ENCODE measurements at regions not wholly inside any gene's neighbourhood (a gene's known extent, or its start where the extent isn't known, plus 50 kb on each side); places are given as distances from the start of the nearest gene placed in this dataset.

DNA sequence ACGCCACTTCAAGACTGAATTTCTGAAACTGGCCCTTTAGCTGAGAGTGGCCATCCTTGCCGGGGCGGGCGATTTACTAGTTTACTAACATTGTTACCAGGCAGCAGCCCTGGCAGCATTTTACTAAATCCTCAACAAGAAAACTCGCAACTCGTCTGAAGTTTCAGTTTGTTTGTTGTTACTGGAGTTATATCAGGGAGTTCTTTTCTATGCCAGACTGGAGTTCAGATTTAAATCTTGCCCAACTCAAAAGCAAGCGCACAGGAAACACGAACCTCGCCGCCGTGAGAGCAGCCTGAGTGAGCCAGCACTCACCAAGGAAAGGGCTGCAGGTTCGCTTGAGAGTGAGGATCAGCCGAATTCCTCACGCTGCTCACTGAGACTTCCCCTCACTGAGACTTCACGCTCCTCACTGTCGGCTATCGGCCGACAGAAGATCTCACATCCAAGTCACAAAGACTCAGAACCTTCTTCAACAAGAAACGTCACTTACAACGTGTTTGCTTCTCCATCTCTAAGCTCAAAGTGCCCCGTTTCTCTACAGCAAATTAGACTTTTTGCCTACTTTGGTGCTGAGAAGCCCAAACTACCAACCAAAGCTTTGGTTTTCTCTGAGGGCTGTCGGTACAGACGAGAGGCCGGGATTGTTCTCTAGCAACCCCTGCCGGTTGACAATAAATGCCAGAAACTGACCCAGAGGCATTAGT, 78.9 kb downstream of the OLIG3 start:
- no peaks in the 10 kb centered on the region for H3K36me3 Mint-ChIP-seq
- no peak for DNase-seq (ENCODE audit: extremely low spot score, unreplicated experiment)
- peaks cover 21% of the 10 kb centered on the region for H3K4me1 Mint-ChIP-seq (ENCODE audit: unreplicated experiment)
- peak overlapping the region; percentile 13 for H3K27ac Mint-ChIP-seq
- peaks cover 37% of the 10 kb centered on the region for H3K27me3 Mint-ChIP-seq
- peak overlapping the region; percentile 86 for H3K4me3 Mint-ChIP-seq
- H3K9me3 Mint-ChIP-seq: no peaks in the 10 kb centered on the region
- TF ChIP-seq, protein P1, sequence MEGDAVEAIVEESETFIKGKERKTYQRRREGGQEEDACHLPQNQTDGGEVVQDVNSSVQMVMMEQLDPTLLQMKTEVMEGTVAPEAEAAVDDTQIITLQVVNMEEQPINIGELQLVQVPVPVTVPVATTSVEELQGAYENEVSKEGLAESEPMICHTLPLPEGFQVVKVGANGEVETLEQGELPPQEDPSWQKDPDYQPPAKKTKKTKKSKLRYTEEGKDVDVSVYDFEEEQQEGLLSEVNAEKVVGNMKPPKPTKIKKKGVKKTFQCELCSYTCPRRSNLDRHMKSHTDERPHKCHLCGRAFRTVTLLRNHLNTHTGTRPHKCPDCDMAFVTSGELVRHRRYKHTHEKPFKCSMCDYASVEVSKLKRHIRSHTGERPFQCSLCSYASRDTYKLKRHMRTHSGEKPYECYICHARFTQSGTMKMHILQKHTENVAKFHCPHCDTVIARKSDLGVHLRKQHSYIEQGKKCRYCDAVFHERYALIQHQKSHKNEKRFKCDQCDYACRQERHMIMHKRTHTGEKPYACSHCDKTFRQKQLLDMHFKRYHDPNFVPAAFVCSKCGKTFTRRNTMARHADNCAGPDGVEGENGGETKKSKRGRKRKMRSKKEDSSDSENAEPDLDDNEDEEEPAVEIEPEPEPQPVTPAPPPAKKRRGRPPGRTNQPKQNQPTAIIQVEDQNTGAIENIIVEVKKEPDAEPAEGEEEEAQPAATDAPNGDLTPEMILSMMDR (conservative IDR thresholded peaks at IDR 0.05): peak; percentile 76

GRCh38 chr6:137414599-137414998, 79.6 kb downstream of the OLIG3 start:
- Mint-ChIP-seq H3K27me3 (peaks cover 37% of the 10 kb centered on the region), H3K4me1 (ENCODE audit: unreplicated experiment) (peaks cover 21% of the 10 kb centered on the region)

DNA sequence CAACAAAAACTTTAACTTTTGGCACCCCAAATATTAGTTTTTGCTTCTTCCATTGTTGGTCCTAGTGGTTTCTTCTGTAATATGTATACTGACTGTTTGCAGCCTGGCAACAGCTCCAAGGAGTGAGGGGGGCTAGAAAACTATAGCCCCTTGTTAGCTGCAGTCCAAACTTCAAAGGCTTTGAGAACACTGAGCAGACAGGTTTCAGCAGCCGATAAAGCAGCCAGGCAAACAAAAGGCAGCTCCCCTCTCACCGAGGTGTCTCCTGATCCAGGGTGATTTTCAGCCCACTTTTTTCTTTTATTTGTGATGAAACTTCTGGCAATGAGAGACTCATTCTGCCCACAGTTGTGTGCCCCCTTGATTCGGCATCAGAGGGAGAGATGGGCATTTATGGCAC, 80.7 kb downstream of the OLIG3 start:
- no peak overlapping the region for H3K27ac Mint-ChIP-seq
- no peaks in the 10 kb centered on the region for H3K36me3 Mint-ChIP-seq
- H3K9me3 Mint-ChIP-seq: no peaks in the 10 kb centered on the region
- H3K27me3 Mint-ChIP-seq: peaks cover 37% of the 10 kb centered on the region
- H3K4me1 Mint-ChIP-seq (ENCODE audit: unreplicated experiment): peaks cover 21% of the 10 kb centered on the region
- TF ChIP-seq, protein P1 (conservative IDR thresholded peaks at IDR 0.05): no peak
- H3K4me3 Mint-ChIP-seq: no peak overlapping the region
- DNase-seq (ENCODE audit: extremely low spot score, unreplicated experiment): no peak

More at GRCh38 chr6:137414599-137414998, 79.6 kb downstream of the OLIG3 start:
- TF ChIP-seq, protein P1 (conservative IDR thresholded peaks at IDR 0.05): no peak
- no peak overlapping the region for H3K27ac Mint-ChIP-seq
- no peaks in the 10 kb centered on the region for H3K36me3 Mint-ChIP-seq
- no peaks in the 10 kb centered on the region for H3K9me3 Mint-ChIP-seq
- H3K4me3 Mint-ChIP-seq: peak overlapping the region; percentile 86
- DNase-seq (ENCODE audit: extremely low spot score, unreplicated experiment): no peak

DNA sequence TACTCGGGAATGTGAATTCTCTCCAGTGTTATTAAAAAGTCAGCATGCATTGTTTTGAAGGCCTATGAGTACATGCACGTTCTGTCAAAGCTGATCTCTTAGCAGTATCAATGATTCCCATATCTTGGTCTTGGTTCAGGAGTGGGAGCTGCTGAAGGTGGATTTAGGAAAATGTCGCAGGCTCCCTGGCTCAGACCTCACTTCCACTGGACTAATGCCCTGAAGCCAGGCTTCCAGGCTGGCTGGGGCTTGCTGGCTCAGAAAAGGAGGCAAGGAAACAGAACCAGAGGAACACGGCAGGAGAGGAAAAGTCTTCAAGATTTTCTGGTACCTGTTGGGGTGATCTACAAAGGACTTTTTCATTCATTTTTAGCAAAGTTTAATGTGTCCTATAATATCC, 81.6 kb downstream of the OLIG3 start:
- Mint-ChIP-seq H3K4me1 (ENCODE audit: unreplicated experiment) (peaks cover 18% of the 10 kb centered on the region), H3K36me3 (no peaks in the 10 kb centered on the region), H3K27me3 (peaks cover 37% of the 10 kb centered on the region), H3K27ac (no peak overlapping the region), H3K4me3 (no peak overlapping the region), H3K9me3 (no peaks in the 10 kb centered on the region)
- no peak for DNase-seq (ENCODE audit: extremely low spot score, unreplicated experiment)
- TF ChIP-seq, protein P1 (conservative IDR thresholded peaks at IDR 0.05): no peak

GRCh38 chr6:137409266-137409777, 84.9 kb downstream of the OLIG3 start:
- TF ChIP-seq, protein P1 (conservative IDR thresholded peaks at IDR 0.05): no peak
- Mint-ChIP-seq H3K27me3 (peaks cover 21% of the 10 kb centered on the region), H3K27ac (no peak overlapping the region), H3K4me3 (no peak overlapping the region), H3K4me1 (ENCODE audit: unreplicated experiment) (no peaks in the 10 kb centered on the region), H3K9me3 (no peaks in the 10 kb centered on the region), H3K36me3 (no peaks in the 10 kb centered on the region)
- DNase-seq (ENCODE audit: extremely low spot score, unreplicated experiment): no peak

Data from type B pancreatic cell (in vitro differentiated cells).